ENCODE measurements at regions not wholly inside any gene's neighbourhood (a gene's known extent, or its start where the extent isn't known, plus 50 kb on each side); places are given as distances from the start of the nearest gene placed in this dataset.

DNA sequence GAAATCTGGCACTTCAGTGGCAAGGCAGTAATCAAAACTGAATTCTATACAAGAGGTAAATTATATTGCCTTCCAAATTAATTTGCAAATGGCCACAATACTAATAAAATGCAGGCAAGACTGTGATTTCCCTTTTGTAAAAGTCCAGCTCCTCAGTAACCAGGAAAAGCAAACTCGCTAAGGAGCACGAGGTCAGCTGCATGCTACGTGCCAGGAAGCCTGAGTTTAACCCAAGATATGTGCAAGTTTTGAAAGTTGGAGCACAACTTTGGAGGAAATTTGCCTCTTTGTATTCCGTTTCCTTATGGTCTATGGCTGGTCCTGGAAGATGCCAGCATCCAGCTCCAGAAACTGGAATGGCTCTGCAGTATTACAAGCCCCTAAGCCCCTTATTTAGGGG lies 226.8 kb upstream of the DYNLRB2 start (continued):
- TF ChIP-seq RARB (CRISPR knock-in tag; IDR thresholded peaks at IDR 0.05), result no peak
- no peak for TF ChIP-seq ESRRG (CRISPR knock-in tag; IDR thresholded peaks at IDR 0.05)
- TF ChIP-seq TCF4 (CRISPR knock-in tag; IDR thresholded peaks at IDR 0.05; ENCODE audit: borderline replicate concordance), result no peak

DNA sequence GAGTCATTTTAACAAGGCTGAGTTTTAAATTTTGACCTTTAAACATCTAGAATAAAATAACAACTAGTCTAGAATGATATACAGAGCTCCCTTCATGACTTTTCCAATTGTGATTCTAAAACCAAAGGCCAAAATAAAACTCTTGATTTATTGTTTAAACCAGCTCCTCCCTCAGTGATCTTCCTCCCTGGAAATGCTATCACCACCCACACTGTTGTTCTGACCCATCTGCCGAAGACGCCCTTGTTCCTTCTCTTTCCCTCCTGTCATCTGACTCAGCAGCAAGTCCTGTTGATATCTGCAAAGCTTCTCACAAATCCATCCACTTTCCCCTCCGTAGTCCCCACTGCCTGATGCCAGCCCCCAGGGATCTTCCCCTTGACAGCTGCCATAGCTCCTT lies 231.6 kb upstream of the DYNLRB2 start:
- TF ChIP-seq, protein P1, sequence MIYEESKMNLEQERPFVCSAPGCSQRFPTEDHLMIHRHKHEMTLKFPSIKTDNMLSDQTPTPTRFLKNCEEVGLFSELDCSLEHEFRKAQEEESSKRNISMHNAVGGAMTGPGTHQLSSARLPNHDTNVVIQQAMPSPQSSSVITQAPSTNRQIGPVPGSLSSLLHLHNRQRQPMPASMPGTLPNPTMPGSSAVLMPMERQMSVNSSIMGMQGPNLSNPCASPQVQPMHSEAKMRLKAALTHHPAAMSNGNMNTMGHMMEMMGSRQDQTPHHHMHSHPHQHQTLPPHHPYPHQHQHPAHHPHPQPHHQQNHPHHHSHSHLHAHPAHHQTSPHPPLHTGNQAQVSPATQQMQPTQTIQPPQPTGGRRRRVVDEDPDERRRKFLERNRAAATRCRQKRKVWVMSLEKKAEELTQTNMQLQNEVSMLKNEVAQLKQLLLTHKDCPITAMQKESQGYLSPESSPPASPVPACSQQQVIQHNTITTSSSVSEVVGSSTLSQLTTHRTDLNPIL (CRISPR knock-in tag; IDR thresholded peaks at IDR 0.05; ENCODE audit: low read depth), result no peak
- TF ChIP-seq ZFP3 (CRISPR knock-in tag; IDR thresholded peaks at IDR 0.05) (no peak), PATZ1 (CRISPR knock-in tag; IDR thresholded peaks at IDR 0.05; ENCODE audit: borderline replicate concordance) (no peak)
- no peak for ATAC-seq

GRCh38 chr16:80305410-80305809 lies 235.4 kb upstream of the DYNLRB2 start:
- ATAC-seq, result no peak
- TF ChIP-seq ARNTL (CRISPR knock-in tag; IDR thresholded peaks at IDR 0.05; ENCODE audit: borderline replicate concordance, low read depth) (no peak), PATZ1 (CRISPR knock-in tag; IDR thresholded peaks at IDR 0.05; ENCODE audit: borderline replicate concordance) (no peak), ZNF70 (CRISPR knock-in tag; IDR thresholded peaks at IDR 0.05) (no peak), ZFP3 (CRISPR knock-in tag; IDR thresholded peaks at IDR 0.05) (no peak), TCF4 (CRISPR knock-in tag; IDR thresholded peaks at IDR 0.05; ENCODE audit: borderline replicate concordance) (no peak), ZC3H10 (CRISPR knock-in tag; IDR thresholded peaks at IDR 0.05) (no peak), ESRRG (CRISPR knock-in tag; IDR thresholded peaks at IDR 0.05) (no peak), SNAI2 (CRISPR knock-in tag; IDR thresholded peaks at IDR 0.05) (no peak)
- TF ChIP-seq, protein P2, sequence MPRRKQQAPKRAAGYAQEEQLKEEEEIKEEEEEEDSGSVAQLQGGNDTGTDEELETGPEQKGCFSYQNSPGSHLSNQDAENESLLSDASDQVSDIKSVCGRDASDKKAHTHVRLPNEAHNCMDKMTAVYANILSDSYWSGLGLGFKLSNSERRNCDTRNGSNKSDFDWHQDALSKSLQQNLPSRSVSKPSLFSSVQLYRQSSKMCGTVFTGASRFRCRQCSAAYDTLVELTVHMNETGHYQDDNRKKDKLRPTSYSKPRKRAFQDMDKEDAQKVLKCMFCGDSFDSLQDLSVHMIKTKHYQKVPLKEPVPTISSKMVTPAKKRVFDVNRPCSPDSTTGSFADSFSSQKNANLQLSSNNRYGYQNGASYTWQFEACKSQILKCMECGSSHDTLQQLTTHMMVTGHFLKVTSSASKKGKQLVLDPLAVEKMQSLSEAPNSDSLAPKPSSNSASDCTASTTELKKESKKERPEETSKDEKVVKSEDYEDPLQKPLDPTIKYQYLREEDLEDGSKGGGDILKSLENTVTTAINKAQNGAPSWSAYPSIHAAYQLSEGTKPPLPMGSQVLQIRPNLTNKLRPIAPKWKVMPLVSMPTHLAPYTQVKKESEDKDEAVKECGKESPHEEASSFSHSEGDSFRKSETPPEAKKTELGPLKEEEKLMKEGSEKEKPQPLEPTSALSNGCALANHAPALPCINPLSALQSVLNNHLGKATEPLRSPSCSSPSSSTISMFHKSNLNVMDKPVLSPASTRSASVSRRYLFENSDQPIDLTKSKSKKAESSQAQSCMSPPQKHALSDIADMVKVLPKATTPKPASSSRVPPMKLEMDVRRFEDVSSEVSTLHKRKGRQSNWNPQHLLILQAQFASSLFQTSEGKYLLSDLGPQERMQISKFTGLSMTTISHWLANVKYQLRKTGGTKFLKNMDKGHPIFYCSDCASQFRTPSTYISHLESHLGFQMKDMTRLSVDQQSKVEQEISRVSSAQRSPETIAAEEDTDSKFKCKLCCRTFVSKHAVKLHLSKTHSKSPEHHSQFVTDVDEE (CRISPR knock-in tag; IDR thresholded peaks at IDR 0.05), result no peak
- TF ChIP-seq, protein P1 (CRISPR knock-in tag; IDR thresholded peaks at IDR 0.05; ENCODE audit: low read depth), result no peak

GRCh38 chr16:80303691-80304090 lies 237.1 kb upstream of the DYNLRB2 start:
- no peak for ATAC-seq
- TF ChIP-seq, protein P2 (CRISPR knock-in tag; IDR thresholded peaks at IDR 0.05), result no peak
- no peak for TF ChIP-seq ZNF565 (CRISPR knock-in tag; conservative IDR thresholded peaks at IDR 0.05; ENCODE audit: low read depth)
- no peak for TF ChIP-seq RARB (CRISPR knock-in tag; IDR thresholded peaks at IDR 0.05)
- TF ChIP-seq GLIS3 (CRISPR knock-in tag; IDR thresholded peaks at IDR 0.05), result no peak
- TF ChIP-seq ISL1 (CRISPR knock-in tag; IDR thresholded peaks at IDR 0.05), result no peak
- no peak for TF ChIP-seq ZFP3 (CRISPR knock-in tag; IDR thresholded peaks at IDR 0.05)
- TF ChIP-seq, protein P1 (CRISPR knock-in tag; IDR thresholded peaks at IDR 0.05; ENCODE audit: low read depth), result no peak
- TF ChIP-seq ZFP30 (CRISPR knock-in tag; IDR thresholded peaks at IDR 0.05), result no peak
- TF ChIP-seq OSR1 (CRISPR knock-in tag; IDR thresholded peaks at IDR 0.05), result no peak
- no peak for TF ChIP-seq SNAI2 (CRISPR knock-in tag; IDR thresholded peaks at IDR 0.05)
- no peak for TF ChIP-seq ZNF8 (CRISPR knock-in tag; IDR thresholded peaks at IDR 0.05)
- no peak for TF ChIP-seq PPARA (CRISPR knock-in tag; IDR thresholded peaks at IDR 0.05; ENCODE audit: borderline replicate concordance)
- no peak for TF ChIP-seq ZC3H10 (CRISPR knock-in tag; IDR thresholded peaks at IDR 0.05)
- TF ChIP-seq BACH2 (CRISPR knock-in tag; IDR thresholded peaks at IDR 0.05; ENCODE audit: borderline replicate concordance), result no peak
- TF ChIP-seq, protein P3, sequence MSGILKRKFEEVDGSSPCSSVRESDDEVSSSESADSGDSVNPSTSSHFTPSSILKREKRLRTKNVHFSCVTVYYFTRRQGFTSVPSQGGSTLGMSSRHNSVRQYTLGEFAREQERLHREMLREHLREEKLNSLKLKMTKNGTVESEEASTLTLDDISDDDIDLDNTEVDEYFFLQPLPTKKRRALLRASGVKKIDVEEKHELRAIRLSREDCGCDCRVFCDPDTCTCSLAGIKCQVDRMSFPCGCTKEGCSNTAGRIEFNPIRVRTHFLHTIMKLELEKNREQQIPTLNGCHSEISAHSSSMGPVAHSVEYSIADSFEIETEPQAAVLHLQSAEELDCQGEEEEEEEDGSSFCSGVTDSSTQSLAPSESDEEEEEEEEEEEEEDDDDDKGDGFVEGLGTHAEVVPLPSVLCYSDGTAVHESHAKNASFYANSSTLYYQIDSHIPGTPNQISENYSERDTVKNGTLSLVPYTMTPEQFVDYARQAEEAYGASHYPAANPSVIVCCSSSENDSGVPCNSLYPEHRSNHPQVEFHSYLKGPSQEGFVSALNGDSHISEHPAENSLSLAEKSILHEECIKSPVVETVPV (CRISPR knock-in tag; IDR thresholded peaks at IDR 0.05), result no peak
